Caco-2 (cell line): ENCODE measurements at regions not wholly inside any gene's neighbourhood (a gene's known extent, or its start where the extent isn't known, plus 50 kb on each side); places are given as distances from the start of the nearest gene placed in this dataset.

Source experiments
- BruUV-seq: library from RNA; stranded (reverse); fragments of 400-500 nt; replicated peaks from 2 replicates; lab custom pipeline; 2021; lab: Mats Ljungman, UMichigan
- CTCF ChIA-PET: fragments of 300-600 bp; sonication (Branson Sonifier 250); formaldehyde crosslinking; loops from one replicate; lab custom pipeline; 2022; ENCODE audit warnings: antibody characterized with exemption; lab: Charles Lee
- POLR2A ChIA-PET: fragments of 300-600 bp; sonication (Branson Sonifier 250); formaldehyde crosslinking; loops from one replicate; lab custom pipeline; 2022; ENCODE audit warnings: antibody characterized with exemption; lab: Charles Lee
- DNase-seq, 2 experiments: peaks; one replicate each; pipeline versions ENCODE4 v3.0.0 to v3.0.0-alpha.2; 2020 to 2022
- H3K27me3 ChIP-seq: replicated peaks from 2 replicates; pipeline ENCODE4 v1.6.0; 2011; ENCODE audit warnings: low read length; ENCODE audit not compliant: control insufficient read depth, insufficient read depth
- H3K36me3 ChIP-seq: 2 replicates; pipeline ENCODE4 v1.5.1; 2011; ENCODE audit warnings: low read length; ENCODE audit not compliant: control insufficient read depth, insufficient read depth
- H3K4me1 ChIP-seq: fragments of 250-450 bp; sonication (Bioruptor Pico); 2 replicates; pipeline ENCODE4 v1.5.1; 2020; ENCODE audit warnings: mild to moderate bottlenecking
- H3K4me3 ChIP-seq: 2 replicates; pipeline ENCODE4 v1.5.1; 2011; ENCODE audit warnings: low read depth, mild to moderate bottlenecking, control low read depth, low read length
- H3K9me3 ChIP-seq: fragments of 250-450 bp; sonication (Bioruptor Pico); 2 replicates; pipeline ENCODE4 v1.5.1; 2020; ENCODE audit warnings: mild to moderate bottlenecking, moderate library complexity
- H3K27ac Mint-ChIP-seq: one replicate; pipeline ENCODE4 v1.8.0; 2022; ENCODE audit warnings: mixed read lengths; ENCODE audit not compliant: unreplicated experiment
- H3K27me3 Mint-ChIP-seq: one replicate; pipeline ENCODE4 v1.8.0; 2022; ENCODE audit warnings: mixed read lengths; ENCODE audit not compliant: insufficient read depth, unreplicated experiment
- H3K36me3 Mint-ChIP-seq: one replicate; pipeline ENCODE4 v1.8.0; 2022; ENCODE audit warnings: mild to moderate bottlenecking, mixed read lengths; ENCODE audit not compliant: insufficient read depth, unreplicated experiment
- H3K4me1 Mint-ChIP-seq: one replicate; pipeline ENCODE4 v1.8.0; 2022; ENCODE audit warnings: low read depth, mixed read lengths; ENCODE audit not compliant: unreplicated experiment
- H3K4me3 Mint-ChIP-seq: one replicate; pipeline ENCODE4 v1.8.0; 2022; ENCODE audit warnings: mild to moderate bottlenecking, moderate library complexity, mixed read lengths; ENCODE audit not compliant: unreplicated experiment
- H3K9me3 Mint-ChIP-seq: one replicate; pipeline ENCODE4 v1.8.0; 2022; ENCODE audit warnings: mixed read lengths; ENCODE audit not compliant: unreplicated experiment
- CTCF ChIP-seq, 2 experiments: fragments of 200-600 bp in 1 of 2; IDR thresholded peaks; 1 replicate in 1 of 2; 2 replicates in 1 of 2; pipeline versions ENCODE4 v1.5.1 to v1.8.0; 2011 to 2022; ENCODE audit warnings: antibody characterized with exemption in 1 of 2, control low read depth in 1 of 2, inconsistent platforms in 1 of 2, low read depth in 1 of 2, low read length in 1 of 2, mild to moderate bottlenecking in 1 of 2, moderate library complexity in 1 of 2; ENCODE audit not compliant: insufficient read depth in 1 of 2, severe bottlenecking in 1 of 2, unreplicated experiment in 1 of 2
- intact Hi-C: fragments of 100-400 bp; cut with micrococcal nuclease; formaldehyde crosslinking; loops from one replicate; pipeline ENCODE4 v1.10.0; 2022; ENCODE audit not compliant: unreplicated experiment

DNA sequence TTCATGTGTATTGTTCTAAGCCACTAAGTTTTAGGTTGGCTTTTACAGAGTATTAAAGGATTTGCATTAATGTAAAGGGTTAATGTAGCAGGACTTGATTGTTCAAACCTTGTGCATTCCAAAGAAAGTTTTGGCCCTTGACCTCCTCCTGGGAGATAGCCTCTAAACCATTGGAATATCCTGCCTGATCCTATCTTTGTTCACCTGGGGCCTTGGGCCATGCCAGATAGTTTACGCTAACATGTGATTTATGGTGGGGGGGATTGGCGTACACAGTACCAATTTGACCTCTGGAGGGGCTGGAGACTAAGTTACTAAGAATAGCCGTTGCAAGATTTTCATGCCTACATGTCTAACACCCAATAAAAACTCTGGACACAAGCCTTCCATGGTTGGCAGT is 1002.7 kb upstream of the PABPC4L start:
- H3K36me3 Mint-ChIP-seq, result no peaks in the 10 kb centered on the region
- BruUV-seq, result no TSS peak
- H3K27ac Mint-ChIP-seq, result no peak overlapping the region
- ChIA-PET CTCF (no interaction called here), POLR2A (no interaction called here)
- Histone ChIP-seq H3K9me3 (no peaks in the 10 kb centered on the region), H3K36me3 (no peaks in the 10 kb centered on the region), H3K4me1 (peaks cover 7% of the 10 kb centered on the region), H3K4me3 (no peak overlapping the region), H3K27me3 (no peaks in the 10 kb centered on the region)
- no peak overlapping the region for H3K4me3 Mint-ChIP-seq
- no peak for TF ChIP-seq CTCF (IDR thresholded peaks at IDR 0.05; ENCODE audit: insufficient read depth in 1 of 2, low read depth in 1 of 2, low read length in 1 of 2, severe bottlenecking in 1 of 2, unreplicated experiment in 1 of 2)
- no peaks in the 10 kb centered on the region for H3K4me1 Mint-ChIP-seq
- no peaks in the 10 kb centered on the region for H3K27me3 Mint-ChIP-seq
- DNase-seq, result no peak
- intact Hi-C loops, result no loop called here
- no peaks in the 10 kb centered on the region for H3K9me3 Mint-ChIP-seq

GRCh38 chr4:135201081-135201480 is 999.5 kb upstream of the PABPC4L start:
- TF ChIP-seq CTCF (IDR thresholded peaks at IDR 0.05; ENCODE audit: insufficient read depth in 1 of 2, low read depth in 1 of 2, low read length in 1 of 2, severe bottlenecking in 1 of 2, unreplicated experiment in 1 of 2), result no peak

DNA sequence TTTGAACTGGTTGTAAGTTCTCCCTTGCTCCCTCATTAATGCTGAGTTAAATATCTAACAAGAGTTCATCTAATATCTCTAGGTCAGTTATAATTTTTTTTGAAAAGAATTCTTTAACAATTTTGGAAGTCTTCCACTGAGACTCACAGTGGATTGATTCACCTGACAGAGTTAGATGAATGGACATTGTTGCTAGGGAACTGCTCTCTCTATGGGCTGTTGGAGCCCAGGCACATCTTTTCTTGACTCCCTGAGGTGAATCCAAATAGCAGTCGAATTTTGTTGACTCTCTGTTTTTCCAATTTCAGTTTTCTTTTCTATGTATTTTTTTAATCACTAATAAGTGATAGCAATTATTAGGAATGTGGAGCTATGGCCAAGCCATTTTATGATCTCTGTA is 996.1 kb upstream of the PABPC4L start:
- H3K4me1 Mint-ChIP-seq, result no peaks in the 10 kb centered on the region
- ChIA-PET CTCF (no interaction called here), POLR2A (no interaction called here)
- no peaks in the 10 kb centered on the region for H3K9me3 ChIP-seq
- no peaks in the 10 kb centered on the region for H3K27me3 Mint-ChIP-seq
- H3K4me3 Mint-ChIP-seq, result no peak overlapping the region
- H3K36me3 Mint-ChIP-seq, result no peaks in the 10 kb centered on the region
- H3K9me3 Mint-ChIP-seq, result no peaks in the 10 kb centered on the region
- no peaks in the 10 kb centered on the region for H3K4me1 ChIP-seq
- no peaks in the 10 kb centered on the region for H3K36me3 ChIP-seq
- BruUV-seq, result no TSS peak
- H3K4me3 ChIP-seq, result no peak overlapping the region
- TF ChIP-seq CTCF (IDR thresholded peaks at IDR 0.05; ENCODE audit: insufficient read depth in 1 of 2, low read depth in 1 of 2, low read length in 1 of 2, severe bottlenecking in 1 of 2, unreplicated experiment in 1 of 2), result no peak
- no peak overlapping the region for H3K27ac Mint-ChIP-seq
- intact Hi-C loops, result no loop called here
- DNase-seq, result no peak
- no peaks in the 10 kb centered on the region for H3K27me3 ChIP-seq

More at GRCh38 chr4:135201081-135201480, 999.5 kb upstream of the PABPC4L start:
- intact Hi-C loops, result no loop called here
- Mint-ChIP-seq H3K4me1 (no peaks in the 10 kb centered on the region), H3K9me3 (no peaks in the 10 kb centered on the region), H3K27ac (no peak overlapping the region), H3K27me3 (no peaks in the 10 kb centered on the region), H3K36me3 (no peaks in the 10 kb centered on the region), H3K4me3 (no peak overlapping the region)
- no peak for DNase-seq
- Histone ChIP-seq H3K27me3 (no peaks in the 10 kb centered on the region), H3K4me1 (peaks cover 7% of the 10 kb centered on the region), H3K4me3 (no peak overlapping the region), H3K9me3 (no peaks in the 10 kb centered on the region), H3K36me3 (no peaks in the 10 kb centered on the region)
- CTCF ChIA-PET, result no interaction called here
- POLR2A ChIA-PET, result no interaction called here
- BruUV-seq, result no TSS peak
